ENCODE measurements at regions not wholly inside any gene's neighbourhood (a gene's known extent, or its start where the extent isn't known, plus 50 kb on each side); places are given as distances from the start of the nearest gene placed in this dataset.

GRCh38 chr5:116970318-116970717 lies 395.7 kb upstream of the SEMA6A start:
- H3K27me3 ChIP-seq = no peaks in the 10 kb centered on the region
- WGBS, 2 donors (ENCODE audit: low coverage in 1 of 2) = 31 to 33% methylated on average over 1 to 2 of the region's 2 CpGs
- H3K4me1 ChIP-seq = no peaks in the 10 kb centered on the region
- H3K4me3 ChIP-seq = no peak overlapping the region
- peaks cover 0 to 14% (median 0%) of the 10 kb centered on the region in 3 donors for H3K9me3 ChIP-seq
- ATAC-seq = no peak
- H3K36me3 ChIP-seq = no peaks in the 10 kb centered on the region
- TF ChIP-seq POLR2A (IDR thresholded peaks at IDR 0.05) (no peak), CTCF (IDR thresholded peaks at IDR 0.05) (no peak), POLR2AphosphoS5 (IDR thresholded peaks at IDR 0.05) (no peak), EP300 (IDR thresholded peaks at IDR 0.05) (no peak)
- no peak overlapping the region for H3K27ac ChIP-seq

GRCh38 chr5:116964438-116964837 lies 389.8 kb upstream of the SEMA6A start:
- TF ChIP-seq POLR2AphosphoS5 (IDR thresholded peaks at IDR 0.05) (no peak), POLR2A (IDR thresholded peaks at IDR 0.05) (no peak), CTCF (IDR thresholded peaks at IDR 0.05) (no peak), EP300 (IDR thresholded peaks at IDR 0.05) (no peak)
- Histone ChIP-seq H3K4me1 (no peaks in the 10 kb centered on the region), H3K9me3 (no peaks in the 10 kb centered on the region), H3K36me3 (no peaks in the 10 kb centered on the region), H3K27me3 (no peaks in the 10 kb centered on the region), H3K27ac (no peak overlapping the region), H3K4me3 (no peak overlapping the region)
- no peak for ATAC-seq
- WGBS, 2 donors (ENCODE audit: low coverage in 1 of 2) = 92 to 95% methylated on average over 5 of the region's 5 CpGs

- H3K4me3 ChIP-seq = no peak overlapping the region
- no peaks in the 10 kb centered on the region for H3K27me3 ChIP-seq
- H3K4me1 ChIP-seq = no peaks in the 10 kb centered on the region
- WGBS, 2 donors (ENCODE audit: low coverage in 1 of 2) = 54 to 76% methylated on average over 4 of the region's 4 CpGs
- H3K9me3 ChIP-seq = no peaks in the 10 kb centered on the region
- no peak for ATAC-seq
- TF ChIP-seq POLR2AphosphoS5 (IDR thresholded peaks at IDR 0.05) (no peak), POLR2A (IDR thresholded peaks at IDR 0.05) (no peak), EP300 (IDR thresholded peaks at IDR 0.05) (no peak), CTCF (IDR thresholded peaks at IDR 0.05) (no peak)
- no peaks in the 10 kb centered on the region for H3K36me3 ChIP-seq
- no peak overlapping the region for H3K27ac ChIP-seq
Measured at GRCh38 chr5:116961021-116961420, 386.4 kb upstream of the SEMA6A start.

- H3K9me3 ChIP-seq = no peaks in the 10 kb centered on the region
- no peak for ATAC-seq
- no peaks in the 10 kb centered on the region for H3K27me3 ChIP-seq
- H3K4me1 ChIP-seq = no peaks in the 10 kb centered on the region
- 33 to 68% methylated on average over 1 of the region's 1 CpG for whole genome bisulfite sequencing, 2 donors (ENCODE audit: low coverage in 1 of 2)
- no peaks in the 10 kb centered on the region for H3K36me3 ChIP-seq
- H3K27ac ChIP-seq = no peak overlapping the region
- no peak overlapping the region for H3K4me3 ChIP-seq
- TF ChIP-seq EP300 (IDR thresholded peaks at IDR 0.05) (no peak), POLR2A (IDR thresholded peaks at IDR 0.05) (no peak), POLR2AphosphoS5 (IDR thresholded peaks at IDR 0.05) (no peak), CTCF (IDR thresholded peaks at IDR 0.05) (no peak)
Measured at GRCh38 chr5:116959843-116960242, 385.2 kb upstream of the SEMA6A start.

GRCh38 chr5:116953251-116953930 lies 378.8 kb upstream of the SEMA6A start:
- 49 to 71% methylated on average over 3 of the region's 3 CpGs for WGBS, 2 donors (ENCODE audit: low coverage in 1 of 2)
- no peak overlapping the region for H3K27ac ChIP-seq
- no peaks in the 10 kb centered on the region for H3K9me3 ChIP-seq
- no peak overlapping the region for H3K4me3 ChIP-seq
- no peaks in the 10 kb centered on the region for H3K4me1 ChIP-seq
- no peaks in the 10 kb centered on the region for H3K27me3 ChIP-seq
- ATAC-seq = no peak
- TF ChIP-seq POLR2AphosphoS5 (IDR thresholded peaks at IDR 0.05) = no peak
- no peak for TF ChIP-seq EP300 (IDR thresholded peaks at IDR 0.05)
- TF ChIP-seq POLR2A (IDR thresholded peaks at IDR 0.05) = no peak
- TF ChIP-seq CTCF (IDR thresholded peaks at IDR 0.05) = no peak
- H3K36me3 ChIP-seq = no peaks in the 10 kb centered on the region
